Gastrocnemius medialis (tissue), 4 donors: ENCODE measurements at regions not wholly inside any gene's neighbourhood (a gene's known extent, or its start where the extent isn't known, plus 50 kb on each side); places are given as distances from the start of the nearest gene placed in this dataset.

Experiments
- ATAC-seq, 2 donors: fragments of 150-250 bp; one replicate each; pipeline ENCODE4 v1.9.1; 2016
- DNase-seq, 2 donors: peaks; one replicate each; pipeline ENCODE4 v3.0.0-alpha.2; 2019
- H3K27ac ChIP-seq, 4 donors: fragments of 200-600 bp; sonication (generic); 1 replicate in 1 of 4; 2 replicates in 3 of 4; pipeline ENCODE4 v1.5.1; 2016 to 2018; ENCODE audit warnings: mild to moderate bottlenecking in 2 of 4, moderate library complexity in 1 of 4
- H3K27me3 ChIP-seq, 3 donors: fragments of 200-600 bp; sonication (generic) in 2 of 3; 1 replicate in 1 of 3; 2 replicates in 2 of 3; pipeline versions ENCODE4 v1.5.1 to v1.6.0; 2016 to 2019; ENCODE audit warnings: mild to moderate bottlenecking in 1 of 3, moderate library complexity in 1 of 3
- H3K36me3 ChIP-seq, 2 donors: fragments of 200-600 bp; sonication (generic) in 1 of 2; one replicate each; pipeline ENCODE4 v1.5.1; 2017 to 2018
- H3K4me1 ChIP-seq, 2 donors: fragments of 200-600 bp; sonication (generic) in 1 of 2; one replicate each; pipeline ENCODE4 v1.5.1; 2016 to 2017; ENCODE audit warnings: mild to moderate bottlenecking in 2 of 2
- H3K4me3 ChIP-seq, 4 donors: fragments of 200-600 bp; sonication (generic) in 3 of 4; 1 replicate in 1 of 4; 2 replicates in 3 of 4; pipeline ENCODE4 v1.5.1; 2016 to 2019; ENCODE audit warnings: mild to moderate bottlenecking in 2 of 4
- H3K9me3 ChIP-seq, 3 donors: fragments of 200-600 bp; sonication (generic) in 2 of 3; 1 replicate in 1 of 3; 2 replicates in 2 of 3; pipeline ENCODE4 v1.5.1; 2016 to 2019
- CTCF ChIP-seq, 5 experiments: fragments of 450-650 bp in 3 of 5; fragments of 200-600 bp in 2 of 5; sonication (generic) in 2 of 5; IDR thresholded peaks in 4 of 5; conservative IDR thresholded peaks in 1 of 5; 1 replicate in 4 of 5; 2 replicates in 1 of 5; pipeline ENCODE4 v1.5.1; 2016 to 2019; ENCODE audit warnings: antibody characterized with exemption in 5 of 5, mild to moderate bottlenecking in 3 of 5, moderate library complexity in 3 of 5
- POLR2A ChIP-seq, 2 donors: fragments of 450-650 bp; IDR thresholded peaks; one replicate each; pipeline ENCODE4 v1.6.1; 2017; ENCODE audit warnings: antibody characterized with exemption in 2 of 2, mild to moderate bottlenecking in 2 of 2, moderate library complexity in 2 of 2
- in situ Hi-C, 4 donors: fragments of 200-750 bp; cut with MboI; loops; one replicate each; pipeline versions ENCODE4 v1.15.0 to v1.8.0; 2017; ENCODE audit warnings: low sequenced_read_pairs in 4 of 4
- intact Hi-C: fragments of 100-400 bp; cut with DNase I; formaldehyde crosslinking; loops from one replicate; pipeline ENCODE4 v1.15.1; 2023; ENCODE audit warnings: low total_unique reads

- in situ Hi-C loops, result loop anchor here in 3 of 4 donors (25.0 kb wide), 1 partner anchor 623 kb away; no protein-coding TSS in a partner anchor
- TF ChIP-seq CTCF (IDR thresholded peaks at IDR 0.05 in 4 of 5, conservative IDR thresholded peaks at IDR 0.05 in 1 of 5), result no peak
- TF ChIP-seq POLR2A (IDR thresholded peaks at IDR 0.05), result no peak
- Histone ChIP-seq H3K4me3 (no peak overlapping the region), H3K27me3 (no peaks in the 10 kb centered on the region), H3K4me1 (peaks cover 14 to 22% of the 10 kb centered on the region in 2 donors), H3K9me3 (no peaks in the 10 kb centered on the region), H3K36me3 (no peaks in the 10 kb centered on the region), H3K27ac (no peak overlapping the region)
- DNase-seq (no peak), ATAC-seq (no peak)
- intact Hi-C loops, result loop anchor here (5.0 to 10.0 kb wide), 4 partner anchors 461 to 721 kb away; partner anchors contain the start of gene CDYL
Measured at GRCh38 chr6:4314201-4314707, 178.9 kb upstream of the ECI2 start.

GRCh38 chr6:4313044-4313686 is 177.8 kb upstream of the ECI2 start:
- peak in 3 of 5 experiments; percentile 32 to 49 (median 41) for TF ChIP-seq CTCF (IDR thresholded peaks at IDR 0.05 in 4 of 5, conservative IDR thresholded peaks at IDR 0.05 in 1 of 5)
- no peak for TF ChIP-seq POLR2A (IDR thresholded peaks at IDR 0.05)
- H3K4me3 ChIP-seq, result no peak overlapping the region
- peak overlapping the region in 2 of 4 donors; percentile 17 to 27 for H3K27ac ChIP-seq
- no peaks in the 10 kb centered on the region for H3K9me3 ChIP-seq
- H3K27me3 ChIP-seq, result no peaks in the 10 kb centered on the region
- DNase-seq (no peak), ATAC-seq (peak in 1 of 2 donors; percentile 74)
- intact Hi-C loops (loop anchor here (5.0 to 10.0 kb wide), 4 partner anchors 462 to 722 kb away; partner anchors contain the start of gene CDYL), in situ Hi-C loops (loop anchor here in 3 of 4 donors (25.0 kb wide), 1 partner anchor 624 kb away; no protein-coding TSS in a partner anchor)
- peaks cover 13 to 17% of the 10 kb centered on the region in 2 donors for H3K4me1 ChIP-seq
- no peaks in the 10 kb centered on the region for H3K36me3 ChIP-seq

GRCh38 chr6:4311976-4312860 is 176.8 kb upstream of the ECI2 start:
- Histone ChIP-seq H3K4me1 (peaks cover 5 to 8% of the 10 kb centered on the region in 2 donors), H3K36me3 (no peaks in the 10 kb centered on the region), H3K4me3 (no peak overlapping the region), H3K9me3 (no peaks in the 10 kb centered on the region), H3K27ac (no peak overlapping the region), H3K27me3 (no peaks in the 10 kb centered on the region)
- in situ Hi-C loops, result loop anchor here in 3 of 4 donors (25.0 kb wide), 1 partner anchor 625 kb away; no protein-coding TSS in a partner anchor
- intact Hi-C loops, result loop anchor here (5.0 to 10.0 kb wide), 4 partner anchors 463 to 723 kb away; partner anchors contain the start of gene CDYL
- DNase-seq, result no peak
- TF ChIP-seq CTCF (IDR thresholded peaks at IDR 0.05 in 4 of 5, conservative IDR thresholded peaks at IDR 0.05 in 1 of 5) (no peak), POLR2A (IDR thresholded peaks at IDR 0.05) (no peak)
- ATAC-seq, result no peak

GRCh38 chr6:4309540-4309939 is 174.2 kb upstream of the ECI2 start:
- DNase-seq, result no peak
- Histone ChIP-seq H3K4me1 (peaks cover 0 to 6% of the 10 kb centered on the region in 2 donors), H3K4me3 (no peak overlapping the region), H3K36me3 (no peaks in the 10 kb centered on the region), H3K9me3 (no peaks in the 10 kb centered on the region), H3K27me3 (no peaks in the 10 kb centered on the region), H3K27ac (no peak overlapping the region)
- ATAC-seq, result no peak
- in situ Hi-C loops (loop anchor here in 3 of 4 donors (25.0 kb wide), 1 partner anchor 628 kb away; no protein-coding TSS in a partner anchor), intact Hi-C loops (no loop called here)
- TF ChIP-seq POLR2A (IDR thresholded peaks at IDR 0.05) (no peak), CTCF (IDR thresholded peaks at IDR 0.05 in 4 of 5, conservative IDR thresholded peaks at IDR 0.05 in 1 of 5) (no peak)
